GM23338 (cell line): ENCODE measurements at regions not wholly inside any gene's neighbourhood (a gene's known extent, or its start where the extent isn't known, plus 50 kb on each side); places are given as distances from the start of the nearest gene placed in this dataset.

Source experiments
- ATAC-seq: fragments of 200-7000 bp; cut with Tn5 transposase; 3 replicates; pipeline ENCODE4 v1.9.1; 2020
- DNase-seq: peaks from one replicate; pipeline ENCODE4 v3.0.0-alpha.2; 2015; ENCODE audit warnings: low spot score
- H2AFZ ChIP-seq: fragments of 200-600 bp; sonication (generic); 2 replicates; pipeline ENCODE4 v1.8.0; 2016; ENCODE audit warnings: antibody characterized with exemption, mild to moderate bottlenecking, moderate library complexity
- H3F3A ChIP-seq: fragments of 200-600 bp; sonication (generic); replicated peaks from 2 replicates; pipeline ENCODE4 v1.8.0; 2017; ENCODE audit warnings: antibody characterized with exemption, mixed run types, low read depth
- H3K27ac ChIP-seq: fragments of 200-600 bp; sonication (generic); 2 replicates; pipeline ENCODE4 v1.6.1; 2016; ENCODE audit warnings: low read depth
- H3K27me3 ChIP-seq: fragments of 200-600 bp; sonication (generic); 2 replicates; pipeline ENCODE4 v1.8.0; 2016; ENCODE audit warnings: mild to moderate bottlenecking, mixed run types, moderate library complexity; ENCODE audit not compliant: insufficient read depth
- H3K36me3 ChIP-seq: fragments of 200-600 bp; sonication (generic); 2 replicates; pipeline ENCODE4 v1.8.0; 2016; ENCODE audit warnings: mild to moderate bottlenecking; ENCODE audit not compliant: insufficient read depth
- H3K4me1 ChIP-seq: fragments of 200-600 bp; sonication (generic); 2 replicates; pipeline ENCODE4 v1.8.0; 2016; ENCODE audit warnings: mild to moderate bottlenecking, moderate library complexity; ENCODE audit not compliant: insufficient read depth
- H3K4me2 ChIP-seq: fragments of 200-600 bp; sonication (generic); 2 replicates; pipeline ENCODE4 v1.7.1; 2017; ENCODE audit warnings: mixed run types
- H3K4me3 ChIP-seq: fragments of 200-600 bp; sonication (generic); 2 replicates; pipeline ENCODE4 v1.6.1; 2016; ENCODE audit warnings: mixed run types
- H3K79me2 ChIP-seq: fragments of 200-600 bp; sonication (generic); replicated peaks from 2 replicates; pipeline ENCODE4 v1.8.0; 2017; ENCODE audit warnings: mild to moderate bottlenecking; ENCODE audit not compliant: insufficient read depth
- H3K9me2 ChIP-seq: fragments of 200-600 bp; sonication (generic); 2 replicates; pipeline ENCODE4 v1.8.0; 2017; ENCODE audit not compliant: insufficient read depth
- H4K20me1 ChIP-seq: fragments of 200-600 bp; sonication (generic); replicated peaks from 2 replicates; pipeline ENCODE4 v1.8.0; 2017; ENCODE audit warnings: mild to moderate bottlenecking; ENCODE audit not compliant: insufficient read depth
- H3K27ac Mint-ChIP-seq: 2 replicates; pipeline ENCODE4 v1.8.0; 2020; ENCODE audit warnings: inconsistent platforms, mild to moderate bottlenecking, moderate library complexity, mixed read lengths
- H3K27me3 Mint-ChIP-seq: 3 replicates; pipeline ENCODE4 v1.8.0; 2022; ENCODE audit warnings: low read depth, mild to moderate bottlenecking, moderate library complexity, mixed read lengths, inconsistent platforms; ENCODE audit not compliant: insufficient read depth, poor library complexity
- H3K36me3 Mint-ChIP-seq: 3 replicates; pipeline ENCODE4 v1.8.0; 2021; ENCODE audit warnings: low read depth, mild to moderate bottlenecking, inconsistent platforms, moderate library complexity, mixed read lengths
- H3K4me1 Mint-ChIP-seq: 3 replicates; pipeline ENCODE4 v1.8.0; 2020; ENCODE audit warnings: mild to moderate bottlenecking, inconsistent platforms, mixed read lengths
- H3K4me3 Mint-ChIP-seq: 3 replicates; pipeline ENCODE4 v1.8.0; 2021; ENCODE audit warnings: moderate library complexity, mild to moderate bottlenecking, inconsistent platforms, mixed read lengths
- H3K9me3 Mint-ChIP-seq: 3 replicates; pipeline ENCODE4 v1.8.0; 2020; ENCODE audit warnings: moderate library complexity, mild to moderate bottlenecking, inconsistent platforms, mixed read lengths
- CREB1 ChIP-seq: fragments of 250-450 bp; sonication (Bioruptor Pico); IDR thresholded peaks from 2 replicates; pipeline ENCODE4 v1.5.0; 2020; ENCODE audit warnings: low read depth, mild to moderate bottlenecking, moderate library complexity
- CTCF ChIP-seq, 2 experiments: fragments of 200-600 bp in 1 of 2; sonication (generic) in 1 of 2; conservative IDR thresholded peaks; 2 replicates each; pipeline versions ENCODE4 v1.5.1 to v1.6.1; 2016 to 2017; ENCODE audit warnings: antibody characterized with exemption in 2 of 2, low read depth in 2 of 2, mild to moderate bottlenecking in 2 of 2, moderate library complexity in 1 of 2
- JUNB ChIP-seq: IDR thresholded peaks from one replicate; pipeline ENCODE4 v1.6.1; 2016; ENCODE audit warnings: antibody characterized with exemption; ENCODE audit not compliant: unreplicated experiment
- POLR2AphosphoS5 ChIP-seq: IDR thresholded peaks from 2 replicates; pipeline ENCODE4 v1.6.1; 2016; ENCODE audit warnings: antibody characterized with exemption, low read depth
- STAT1 ChIP-seq: IDR thresholded peaks from one replicate; pipeline ENCODE4 v1.6.1; 2016; ENCODE audit warnings: antibody characterized with exemption; ENCODE audit not compliant: unreplicated experiment
- ZNF114 ChIP-seq: fragments of 250-450 bp; sonication (Bioruptor Pico); IDR thresholded peaks from 2 replicates; pipeline ENCODE4 v1.5.0; 2020; ENCODE audit warnings: mild to moderate bottlenecking, moderate library complexity
- ZNF331 ChIP-seq: fragments of 250-450 bp; sonication (Bioruptor Pico); IDR thresholded peaks from 2 replicates; pipeline ENCODE4 v1.5.0; 2020; ENCODE audit warnings: low read depth, mild to moderate bottlenecking, moderate library complexity
- ZNF462 ChIP-seq: fragments of 250-450 bp; sonication (Bioruptor Pico); IDR thresholded peaks from 2 replicates; pipeline ENCODE4 v1.5.0; 2020; ENCODE audit warnings: mild to moderate bottlenecking, moderate library complexity
- TF ChIP-seq, protein P1 (sequence below): IDR thresholded peaks from 2 replicates; pipeline ENCODE4 v1.6.1; 2016; ENCODE audit warnings: antibody characterized with exemption

- H4K20me1 ChIP-seq: no peaks in the 10 kb centered on the region
- H3K27ac Mint-ChIP-seq: no peak overlapping the region
- H3K27me3 Mint-ChIP-seq: peaks cover 6% of the 10 kb centered on the region
- no peaks in the 10 kb centered on the region for H3F3A ChIP-seq
- 0 out of 2 replicates have a peak overlapping the region, but pooled peaks have one; percentile 28 for H2AFZ ChIP-seq
- no peak overlapping the region for H3K4me3 ChIP-seq
- H3K9me2 ChIP-seq: 0 out of 2 replicates have a peak, but pooled peaks cover 3% of the 10 kb centered on the region
- no peaks in the 10 kb centered on the region for H3K36me3 ChIP-seq
- ATAC-seq (no peak), DNase-seq (no peak)
- H3K4me2 ChIP-seq: no peak overlapping the region
- no peak for TF ChIP-seq CREB1 (CRISPR knock-in tag)
- no peaks in the 10 kb centered on the region for H3K9me3 Mint-ChIP-seq
- H3K79me2 ChIP-seq: no peaks in the 10 kb centered on the region
- peaks cover 13% of the 10 kb centered on the region; the same call in 2 of the 3 replicates for H3K4me1 Mint-ChIP-seq
- no peaks in the 10 kb centered on the region for H3K36me3 Mint-ChIP-seq
- peaks cover 8% of the 10 kb centered on the region; the same call in 1 of the 2 replicates for H3K4me1 ChIP-seq
- no peak overlapping the region for H3K27ac ChIP-seq
- H3K4me3 Mint-ChIP-seq: no peak overlapping the region
- H3K27me3 ChIP-seq: no peaks in the 10 kb centered on the region
Observed at GRCh38 chr5:159787837-159788236, 128.4 kb upstream of the ADRA1B start.

DNA sequence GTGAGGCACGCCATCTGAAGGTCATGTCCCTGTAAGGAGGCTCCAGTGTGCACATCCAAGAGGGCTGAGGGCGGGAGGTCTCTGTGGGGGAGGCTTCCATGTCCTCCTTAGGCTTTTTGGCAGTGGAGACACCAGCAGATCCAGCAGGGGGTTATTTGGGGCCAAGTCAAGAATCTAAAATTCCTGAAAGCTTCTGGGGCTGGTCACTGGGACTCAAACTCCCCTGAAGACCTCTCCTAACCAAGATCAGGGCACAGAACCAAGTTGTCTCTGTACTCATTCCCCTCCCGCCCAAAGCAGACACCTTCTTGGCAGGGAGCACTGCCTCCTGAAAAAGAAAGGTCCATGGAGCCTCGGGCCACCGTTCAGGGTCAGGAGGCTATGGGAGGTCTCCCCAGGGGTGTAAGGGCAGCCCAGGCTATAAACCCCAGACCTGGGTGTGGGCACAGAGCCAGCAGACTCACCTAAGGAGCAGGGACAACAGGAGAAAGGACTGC, 127.4 kb upstream of the ADRA1B start:
- 0 out of 2 replicates have a peak, but pooled peaks cover 3% of the 10 kb centered on the region for H3K9me2 ChIP-seq
- no peaks in the 10 kb centered on the region for H3K27me3 ChIP-seq
- peaks cover 8% of the 10 kb centered on the region; the same call in 2 of the 3 replicates for H3K4me1 Mint-ChIP-seq
- H2AFZ ChIP-seq: no peak overlapping the region
- H3K36me3 ChIP-seq: no peaks in the 10 kb centered on the region
- H3F3A ChIP-seq: no peaks in the 10 kb centered on the region
- peaks cover 6% of the 10 kb centered on the region for H3K27me3 Mint-ChIP-seq
- H3K4me1 ChIP-seq: peaks cover 1% of the 10 kb centered on the region; the same call in 1 of the 2 replicates
- H3K9me3 Mint-ChIP-seq: no peaks in the 10 kb centered on the region
- H3K4me2 ChIP-seq: no peak overlapping the region
- H4K20me1 ChIP-seq: no peaks in the 10 kb centered on the region
- no peak for ATAC-seq
- no peak for DNase-seq
- no peak overlapping the region for H3K4me3 Mint-ChIP-seq
- H3K4me3 ChIP-seq: no peak overlapping the region
- no peak overlapping the region for H3K27ac Mint-ChIP-seq
- H3K36me3 Mint-ChIP-seq: no peaks in the 10 kb centered on the region
- H3K27ac ChIP-seq: no peak overlapping the region
- no peaks in the 10 kb centered on the region for H3K79me2 ChIP-seq
- no peak for TF ChIP-seq CREB1 (CRISPR knock-in tag)
- no peak for TF ChIP-seq ZNF462 (CRISPR knock-in tag)
- no peak for TF ChIP-seq CTCF (conservative IDR thresholded peaks at IDR 0.05; ENCODE audit: low read depth in 2 of 2)
- TF ChIP-seq ZNF114 (CRISPR knock-in tag): no peak
- TF ChIP-seq ZNF331 (CRISPR knock-in tag): no peak
- TF ChIP-seq, protein P1, sequence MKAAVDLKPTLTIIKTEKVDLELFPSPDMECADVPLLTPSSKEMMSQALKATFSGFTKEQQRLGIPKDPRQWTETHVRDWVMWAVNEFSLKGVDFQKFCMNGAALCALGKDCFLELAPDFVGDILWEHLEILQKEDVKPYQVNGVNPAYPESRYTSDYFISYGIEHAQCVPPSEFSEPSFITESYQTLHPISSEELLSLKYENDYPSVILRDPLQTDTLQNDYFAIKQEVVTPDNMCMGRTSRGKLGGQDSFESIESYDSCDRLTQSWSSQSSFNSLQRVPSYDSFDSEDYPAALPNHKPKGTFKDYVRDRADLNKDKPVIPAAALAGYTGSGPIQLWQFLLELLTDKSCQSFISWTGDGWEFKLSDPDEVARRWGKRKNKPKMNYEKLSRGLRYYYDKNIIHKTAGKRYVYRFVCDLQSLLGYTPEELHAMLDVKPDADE: no peak
- TF ChIP-seq POLR2AphosphoS5: no peak
- TF ChIP-seq JUNB: no peak
- TF ChIP-seq STAT1: no peak
